Stomach smooth muscle (tissue), 2 donors: ENCODE measurements at regions not wholly inside any gene's neighbourhood (a gene's known extent, or its start where the extent isn't known, plus 50 kb on each side); places are given as distances from the start of the nearest gene placed in this dataset.

Source experiments
- H3K27ac ChIP-seq: one replicate; pipeline ENCODE4 v1.7.0; 2013; ENCODE audit warnings: mild to moderate bottlenecking, low read length, inconsistent platforms
- H3K27me3 ChIP-seq, 2 donors: one replicate each; pipeline ENCODE4 v1.7.0; 2013; ENCODE audit warnings: low read length in 2 of 2; ENCODE audit not compliant: insufficient read depth in 2 of 2, control insufficient read depth in 1 of 2
- H3K36me3 ChIP-seq, 2 donors: one replicate each; pipeline ENCODE4 v1.7.0; 2013; ENCODE audit warnings: low read length in 2 of 2; ENCODE audit not compliant: control insufficient read depth in 2 of 2, insufficient read depth in 2 of 2
- H3K4me1 ChIP-seq: one replicate; pipeline ENCODE4 v1.7.0; 2013; ENCODE audit warnings: low read length; ENCODE audit not compliant: control insufficient read depth, insufficient read depth
- H3K4me3 ChIP-seq, 2 donors: one replicate each; pipeline ENCODE4 v1.7.0; 2013; ENCODE audit warnings: low read length in 2 of 2
- H3K9ac ChIP-seq, 2 donors: one replicate each; pipeline ENCODE4 v1.7.0; 2013; ENCODE audit warnings: low read length in 2 of 2, mild to moderate bottlenecking in 1 of 2
- H3K9me3 ChIP-seq, 2 donors: one replicate each; pipeline ENCODE4 v1.7.0; 2013; ENCODE audit warnings: low read length in 2 of 2; ENCODE audit not compliant: control insufficient read depth in 2 of 2
- donor health status: healthy.
- donor health status: Pancreatic carcinoma.

- Histone ChIP-seq H3K9me3 (no peaks in the 10 kb centered on the region), H3K4me1 (no peaks in the 10 kb centered on the region), H3K4me3 (no peak overlapping the region), H3K27me3 (no peaks in the 10 kb centered on the region), H3K36me3 (no peaks in the 10 kb centered on the region), H3K9ac (no peak overlapping the region), H3K27ac (no peak overlapping the region)
These were observed 1144.1 kb upstream of the ADGRL2 start for GRCh38 chr1:80656641-80657040.

- Histone ChIP-seq H3K36me3 (no peaks in the 10 kb centered on the region), H3K4me1 (no peaks in the 10 kb centered on the region), H3K27me3 (no peaks in the 10 kb centered on the region), H3K27ac (no peak overlapping the region), H3K9me3 (no peaks in the 10 kb centered on the region), H3K4me3 (no peak overlapping the region), H3K9ac (no peak overlapping the region)
These were observed 1144.6 kb upstream of the ADGRL2 start for GRCh38 chr1:80656014-80656636.

GRCh38 chr1:80646053-80646452 is 1154.7 kb upstream of the ADGRL2 start:
- H3K4me3 ChIP-seq = no peak overlapping the region

DNA sequence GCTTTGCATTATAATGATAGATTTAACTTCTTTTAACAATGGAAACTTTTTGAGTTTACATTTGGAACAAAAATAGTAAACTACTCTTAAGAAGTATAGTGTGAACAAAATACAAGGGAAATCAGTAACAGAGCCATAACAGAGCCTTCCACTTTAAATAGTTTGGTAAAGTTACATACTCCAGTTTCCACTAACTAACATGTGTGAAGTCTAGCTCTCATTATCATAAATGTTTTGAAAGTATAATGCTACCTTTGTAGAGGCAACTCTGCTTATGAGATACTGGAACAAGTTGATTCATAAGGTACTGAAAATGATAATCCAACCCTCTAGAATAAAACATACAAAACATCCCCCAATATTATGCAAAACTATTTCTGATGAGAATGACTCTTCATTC is 1155.1 kb upstream of the ADGRL2 start:
- Histone ChIP-seq H3K27me3 (no peaks in the 10 kb centered on the region), H3K9ac (no peak overlapping the region), H3K9me3 (no peaks in the 10 kb centered on the region), H3K4me3 (no peak overlapping the region), H3K27ac (no peak overlapping the region), H3K4me1 (no peaks in the 10 kb centered on the region), H3K36me3 (no peaks in the 10 kb centered on the region)

More at GRCh38 chr1:80646053-80646452, 1154.7 kb upstream of the ADGRL2 start:
- H3K9ac ChIP-seq = no peak overlapping the region
- no peaks in the 10 kb centered on the region for H3K27me3 ChIP-seq
- H3K4me1 ChIP-seq = no peaks in the 10 kb centered on the region
- H3K9me3 ChIP-seq = no peaks in the 10 kb centered on the region
- H3K36me3 ChIP-seq = no peaks in the 10 kb centered on the region
- no peak overlapping the region for H3K27ac ChIP-seq

DNA sequence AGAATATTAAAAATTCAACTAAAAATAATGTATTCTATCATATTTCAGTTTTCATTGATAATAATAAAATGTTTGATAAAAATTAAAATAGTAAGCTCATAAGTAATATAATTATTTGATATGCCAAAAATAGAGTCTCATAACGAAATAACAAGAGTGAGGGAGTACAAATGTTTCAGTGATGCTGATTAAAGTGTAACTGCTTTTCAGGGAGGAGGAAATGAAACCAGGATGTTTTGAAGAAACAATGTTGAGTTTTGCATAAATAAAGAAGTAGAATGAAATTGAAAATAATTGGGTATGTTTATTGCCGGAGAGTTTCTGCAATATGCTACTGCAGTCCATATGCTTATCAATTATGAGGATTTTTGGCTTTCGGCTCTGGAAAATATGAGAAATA is 1159.8 kb upstream of the ADGRL2 start:
- Histone ChIP-seq H3K27me3 (no peaks in the 10 kb centered on the region), H3K9ac (no peak overlapping the region), H3K36me3 (no peaks in the 10 kb centered on the region), H3K9me3 (no peaks in the 10 kb centered on the region), H3K4me3 (no peak overlapping the region), H3K4me1 (no peaks in the 10 kb centered on the region), H3K27ac (no peak overlapping the region)

DNA sequence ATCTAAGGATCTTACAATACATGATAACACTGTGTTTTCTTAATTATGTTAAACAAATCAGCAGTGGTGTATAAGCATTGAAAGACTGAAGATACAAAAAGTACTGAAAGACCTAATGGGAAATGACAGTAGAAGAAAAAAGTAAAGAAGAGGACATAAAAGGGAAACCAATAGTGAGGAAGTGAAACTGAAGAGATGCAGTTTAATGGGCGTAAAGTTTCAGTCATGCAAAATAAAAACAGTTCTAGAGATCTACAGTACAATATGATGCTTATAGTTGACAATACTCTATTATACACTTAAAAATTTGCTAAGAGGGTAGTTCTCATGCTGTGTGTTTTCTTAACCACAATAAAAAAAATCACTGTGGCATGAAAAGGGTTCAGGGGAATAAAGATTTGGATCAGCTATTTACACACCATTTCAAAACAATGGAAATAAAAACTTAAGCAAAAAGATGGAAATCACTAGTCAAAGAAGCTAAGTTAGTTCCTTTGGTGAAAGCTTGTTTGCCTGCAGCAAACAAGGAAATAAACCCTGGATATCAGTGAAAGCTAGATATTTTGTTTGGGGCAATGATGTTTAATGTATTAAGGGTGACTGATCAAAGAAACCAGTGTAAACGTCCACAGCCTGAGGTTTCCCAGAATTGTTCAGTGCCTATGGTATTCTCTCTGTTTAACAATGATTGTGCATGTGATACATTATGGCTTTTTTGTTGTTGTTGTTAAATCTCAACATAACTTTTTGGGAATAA is 1160.8 kb upstream of the ADGRL2 start:
- Histone ChIP-seq H3K36me3 (no peaks in the 10 kb centered on the region), H3K4me1 (no peaks in the 10 kb centered on the region), H3K9ac (no peak overlapping the region), H3K27me3 (no peaks in the 10 kb centered on the region), H3K27ac (no peak overlapping the region), H3K9me3 (no peaks in the 10 kb centered on the region), H3K4me3 (no peak overlapping the region)

DNA sequence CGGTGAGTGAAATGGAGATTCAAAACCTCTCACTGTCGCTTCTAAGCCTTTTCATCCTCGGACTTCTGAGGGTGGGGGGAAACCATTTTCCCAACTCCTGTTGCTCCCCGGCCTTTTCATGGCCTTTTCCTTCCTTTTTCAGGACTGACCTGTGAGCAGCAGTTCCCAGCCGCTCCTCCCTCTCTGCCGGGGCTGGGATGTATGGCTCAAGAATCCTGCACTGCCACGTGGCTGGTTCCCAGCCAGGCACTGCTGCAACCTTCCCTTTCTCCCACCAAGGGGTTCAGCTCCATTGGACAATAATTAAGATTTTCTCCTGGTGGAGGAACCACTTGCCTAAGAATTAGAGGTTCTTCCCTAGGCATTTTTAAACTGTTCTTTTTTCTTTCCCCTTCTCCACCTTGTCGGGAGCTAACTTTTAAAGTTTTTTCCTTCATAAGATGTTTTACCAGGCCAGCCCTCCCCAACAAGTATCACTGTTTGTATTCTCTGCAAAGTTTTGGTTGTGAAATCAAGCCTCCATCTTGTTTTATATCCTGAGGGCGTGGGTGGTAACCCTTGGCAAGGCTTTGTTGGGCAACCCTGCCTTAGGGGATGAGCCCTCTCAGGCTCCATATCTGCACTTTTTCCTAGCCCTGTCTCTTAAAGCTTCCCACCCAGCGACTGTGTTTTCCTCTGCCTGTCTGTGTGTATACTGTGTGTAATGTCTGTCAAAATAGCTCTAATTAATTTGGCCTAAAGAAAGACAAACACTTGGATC is 1166.6 kb upstream of the ADGRL2 start:
- no peaks in the 10 kb centered on the region for H3K27me3 ChIP-seq
- H3K4me1 ChIP-seq = no peaks in the 10 kb centered on the region
- H3K27ac ChIP-seq = no peak overlapping the region
- no peak overlapping the region for H3K9ac ChIP-seq
- H3K4me3 ChIP-seq = no peak overlapping the region
- no peaks in the 10 kb centered on the region for H3K9me3 ChIP-seq
- H3K36me3 ChIP-seq = no peaks in the 10 kb centered on the region

GRCh38 chr1:80632284-80632683 is 1168.5 kb upstream of the ADGRL2 start:
- no peak overlapping the region for H3K4me3 ChIP-seq
- H3K36me3 ChIP-seq = no peaks in the 10 kb centered on the region
- H3K9me3 ChIP-seq = no peaks in the 10 kb centered on the region
- H3K4me1 ChIP-seq = no peaks in the 10 kb centered on the region
- no peak overlapping the region for H3K9ac ChIP-seq
- H3K27me3 ChIP-seq = no peaks in the 10 kb centered on the region
- no peak overlapping the region for H3K27ac ChIP-seq

DNA sequence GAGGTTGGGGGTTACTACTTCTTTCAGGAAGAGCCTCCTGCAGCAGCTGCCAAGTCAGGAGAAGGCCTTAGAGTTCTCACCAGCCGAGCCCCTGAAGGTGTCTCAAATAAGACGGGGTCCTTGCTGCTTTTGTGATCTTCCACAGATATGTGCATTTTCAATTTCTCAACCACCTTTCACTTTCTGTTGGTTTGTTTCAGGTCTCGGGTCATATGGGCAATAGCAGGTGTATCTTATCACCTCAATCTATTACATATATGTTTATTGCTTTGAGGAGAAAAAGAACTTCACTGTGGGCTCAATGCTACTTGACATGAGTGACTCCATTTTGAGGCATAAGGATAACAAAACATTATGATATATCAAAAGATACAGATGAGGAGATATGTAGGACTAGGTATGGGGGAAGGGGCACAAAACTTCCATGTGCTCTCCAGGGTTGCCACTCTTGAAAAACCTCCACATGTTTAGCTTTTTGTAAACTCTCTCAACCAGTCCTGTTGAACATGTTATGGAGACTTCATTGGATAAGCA is 1171.4 kb upstream of the ADGRL2 start:
- Histone ChIP-seq H3K36me3 (no peaks in the 10 kb centered on the region), H3K27me3 (no peaks in the 10 kb centered on the region), H3K9me3 (no peaks in the 10 kb centered on the region), H3K9ac (no peak overlapping the region), H3K4me1 (no peaks in the 10 kb centered on the region), H3K4me3 (no peak overlapping the region), H3K27ac (no peak overlapping the region)

DNA sequence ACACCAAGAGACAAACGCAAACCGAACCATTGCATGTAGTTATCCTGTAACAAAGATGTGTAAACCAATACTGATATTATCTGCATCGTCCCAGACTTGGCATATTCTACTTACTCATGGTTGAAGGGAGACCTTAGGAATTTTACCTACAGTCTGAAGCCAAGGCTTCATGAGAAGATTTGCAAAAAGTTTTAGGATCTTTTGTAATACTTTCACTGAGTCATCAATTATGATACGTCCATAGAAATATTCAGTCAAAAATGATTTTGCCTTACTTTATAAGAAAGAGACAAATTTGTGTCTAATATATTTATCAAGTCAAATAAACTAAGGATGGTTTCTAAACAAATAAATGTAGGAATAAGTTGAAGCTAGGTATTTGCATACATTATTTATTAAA is 1176.1 kb upstream of the ADGRL2 start:
- Histone ChIP-seq H3K4me3 (no peak overlapping the region), H3K27me3 (no peaks in the 10 kb centered on the region), H3K9ac (no peak overlapping the region), H3K9me3 (no peaks in the 10 kb centered on the region), H3K27ac (no peak overlapping the region), H3K36me3 (no peaks in the 10 kb centered on the region), H3K4me1 (no peaks in the 10 kb centered on the region)
